ENCODE measurements at regions not wholly inside any gene's neighbourhood (a gene's known extent, or its start where the extent isn't known, plus 50 kb on each side); places are given as distances from the start of the nearest gene placed in this dataset.
"Not testable (repeated sequence)": the region's sequence is repeated elsewhere in the genome, so short reads cannot be mapped to it uniquely, and the experiment has no call there.

GRCh38 chr5:134471858-134472449 lies 53.5 kb upstream of the JADE2 start:
- not testable (repeated sequence) for DNase-seq (ENCODE audit: low read depth); H3K4me3 ChIP-seq (ENCODE audit: low read depth, low read length)

DNA sequence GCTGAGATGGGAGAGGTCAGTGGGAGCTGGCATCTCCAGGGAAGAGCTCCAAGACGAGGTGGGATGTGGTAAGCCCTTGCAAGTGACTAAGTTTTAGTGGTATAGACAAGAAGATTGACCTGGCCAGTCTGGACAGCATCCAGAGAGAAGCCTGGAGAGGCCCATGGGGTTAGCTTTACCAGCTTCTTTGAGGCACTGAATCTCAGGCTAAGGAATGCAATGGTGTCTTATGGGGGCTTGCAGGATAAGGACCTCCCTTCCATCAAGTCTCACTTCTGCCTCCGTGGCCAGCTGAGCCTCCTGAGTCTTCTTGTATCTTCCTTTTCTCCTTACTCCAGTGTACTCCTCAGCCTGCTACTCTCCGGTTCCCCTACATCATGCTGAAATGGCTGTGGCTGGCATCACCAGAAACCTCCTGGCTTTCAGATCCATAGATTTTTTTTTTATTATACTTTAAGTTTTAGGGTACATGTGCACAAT lies 56.5 kb upstream of the JADE2 start:
- H3K4me3 ChIP-seq (ENCODE audit: low read depth, low read length), result no peak overlapping the region
- TF ChIP-seq, protein P1, sequence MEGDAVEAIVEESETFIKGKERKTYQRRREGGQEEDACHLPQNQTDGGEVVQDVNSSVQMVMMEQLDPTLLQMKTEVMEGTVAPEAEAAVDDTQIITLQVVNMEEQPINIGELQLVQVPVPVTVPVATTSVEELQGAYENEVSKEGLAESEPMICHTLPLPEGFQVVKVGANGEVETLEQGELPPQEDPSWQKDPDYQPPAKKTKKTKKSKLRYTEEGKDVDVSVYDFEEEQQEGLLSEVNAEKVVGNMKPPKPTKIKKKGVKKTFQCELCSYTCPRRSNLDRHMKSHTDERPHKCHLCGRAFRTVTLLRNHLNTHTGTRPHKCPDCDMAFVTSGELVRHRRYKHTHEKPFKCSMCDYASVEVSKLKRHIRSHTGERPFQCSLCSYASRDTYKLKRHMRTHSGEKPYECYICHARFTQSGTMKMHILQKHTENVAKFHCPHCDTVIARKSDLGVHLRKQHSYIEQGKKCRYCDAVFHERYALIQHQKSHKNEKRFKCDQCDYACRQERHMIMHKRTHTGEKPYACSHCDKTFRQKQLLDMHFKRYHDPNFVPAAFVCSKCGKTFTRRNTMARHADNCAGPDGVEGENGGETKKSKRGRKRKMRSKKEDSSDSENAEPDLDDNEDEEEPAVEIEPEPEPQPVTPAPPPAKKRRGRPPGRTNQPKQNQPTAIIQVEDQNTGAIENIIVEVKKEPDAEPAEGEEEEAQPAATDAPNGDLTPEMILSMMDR (conservative IDR thresholded peaks at IDR 0.05; ENCODE audit: low read depth, low read length), result no peak
- DNase-seq (ENCODE audit: low read depth), result no peak

- H3K4me3 ChIP-seq (ENCODE audit: low read depth, low read length), result no peak overlapping the region
- TF ChIP-seq, protein P1 (conservative IDR thresholded peaks at IDR 0.05; ENCODE audit: low read depth, low read length), result no peak
- DNase-seq (ENCODE audit: low read depth), result no peak
Observed at GRCh38 chr5:134467231-134467630, 55.5 kb upstream of the CDKN2AIPNL start.

DNA sequence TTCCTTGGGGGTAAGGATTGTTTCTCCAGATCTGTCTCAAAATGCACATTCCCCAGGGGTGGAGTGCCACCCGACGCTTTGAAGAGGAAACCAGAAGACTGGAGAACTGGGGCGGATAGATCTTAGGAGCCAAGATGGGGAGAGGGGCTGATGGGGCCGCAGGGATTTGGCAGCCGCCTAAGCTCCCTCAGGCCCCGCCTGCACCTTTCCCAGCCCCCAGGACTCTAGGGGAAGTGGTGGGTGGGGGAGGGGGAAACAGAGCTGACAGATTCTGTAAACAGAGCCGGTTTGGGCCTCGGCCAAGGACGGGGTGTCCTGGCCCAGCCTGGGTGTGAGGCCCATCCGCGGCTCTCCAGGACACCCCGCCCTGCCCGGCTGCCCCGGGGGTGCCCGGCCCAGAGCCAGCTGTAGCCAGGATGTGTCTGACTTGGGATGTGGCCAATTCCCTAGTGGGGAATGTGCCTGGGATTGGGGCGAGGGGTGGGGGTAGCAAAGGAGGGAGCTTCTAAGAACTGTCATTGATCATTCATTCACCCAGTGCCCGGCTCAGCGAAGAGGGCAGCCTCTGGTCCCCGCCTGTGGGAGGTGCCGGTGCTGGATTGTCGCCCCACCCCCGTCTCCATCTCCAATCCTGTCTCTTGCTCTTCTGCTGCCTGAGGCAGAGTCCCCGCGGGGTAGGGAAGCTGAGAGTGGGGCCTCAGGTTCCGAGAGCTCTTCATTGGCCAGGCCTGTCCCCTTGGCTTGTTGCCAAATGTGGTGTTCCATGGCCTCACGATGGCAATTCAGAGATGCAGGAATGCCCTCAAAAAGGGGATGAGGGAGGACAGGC lies 54.8 kb upstream of the CDKN2AIPNL start:
- DNase-seq (ENCODE audit: low read depth), result peak; percentile 67
- TF ChIP-seq, protein P1 (conservative IDR thresholded peaks at IDR 0.05; ENCODE audit: low read depth, low read length), result no peak
- H3K4me3 ChIP-seq (ENCODE audit: low read depth, low read length), result peak overlapping the region; percentile 46

GRCh38 chr5:134465816-134466240 lies 54.1 kb upstream of the CDKN2AIPNL start:
- DNase-seq (ENCODE audit: low read depth), result no peak
- TF ChIP-seq, protein P1 (conservative IDR thresholded peaks at IDR 0.05; ENCODE audit: low read depth, low read length), result no peak
- H3K4me3 ChIP-seq (ENCODE audit: low read depth, low read length), result peak overlapping the region; percentile 46

DNA sequence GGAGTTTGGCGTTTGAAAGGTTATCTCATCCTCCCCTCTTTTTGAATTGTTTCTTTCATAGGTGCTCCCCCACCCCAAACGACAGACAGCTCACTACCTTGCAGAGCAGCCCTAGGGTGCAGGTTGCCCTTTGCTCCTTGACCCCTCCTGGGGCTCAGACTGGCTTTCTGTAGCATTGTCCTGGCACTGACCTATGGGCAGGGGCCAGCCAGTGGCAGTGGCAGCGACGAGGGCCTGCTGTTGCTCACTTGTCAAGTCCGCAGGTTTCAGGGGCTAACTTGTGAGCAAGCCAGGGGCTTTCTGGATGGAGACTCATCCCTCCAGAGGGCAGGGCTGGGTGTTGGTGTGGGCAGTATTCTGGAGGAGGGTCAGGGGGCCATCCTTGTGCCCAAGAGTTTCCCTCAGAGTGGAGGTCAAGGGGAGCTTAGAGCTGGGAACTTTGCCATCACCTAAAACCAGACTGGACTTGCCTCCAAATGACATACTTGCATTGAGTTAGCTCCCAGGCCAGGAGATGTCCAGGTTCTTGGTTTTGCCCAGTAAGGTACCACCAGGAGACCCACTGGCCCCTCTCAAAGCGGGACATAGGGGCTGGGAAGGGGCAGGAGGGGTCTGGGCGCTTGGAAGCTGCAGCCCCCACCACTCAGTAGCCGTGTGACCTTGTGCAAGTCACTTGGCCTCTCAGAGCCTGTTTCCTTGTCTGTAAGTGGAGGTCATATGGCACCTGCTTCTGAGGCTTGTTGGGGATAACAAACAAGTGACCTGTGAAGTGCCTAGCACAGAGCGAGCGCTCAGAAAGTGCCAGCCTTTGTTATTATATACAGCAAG lies 53.5 kb upstream of the CDKN2AIPNL start:
- no peak for DNase-seq (ENCODE audit: low read depth)
- TF ChIP-seq, protein P1 (conservative IDR thresholded peaks at IDR 0.05; ENCODE audit: low read depth, low read length), result no peak
- H3K4me3 ChIP-seq (ENCODE audit: low read depth, low read length), result no peak overlapping the region

All from epithelial cell of proximal tubule (primary cell).